ENCODE measurements at regions not wholly inside any gene's neighbourhood (a gene's known extent, or its start where the extent isn't known, plus 50 kb on each side); places are given as distances from the start of the nearest gene placed in this dataset.

DNA sequence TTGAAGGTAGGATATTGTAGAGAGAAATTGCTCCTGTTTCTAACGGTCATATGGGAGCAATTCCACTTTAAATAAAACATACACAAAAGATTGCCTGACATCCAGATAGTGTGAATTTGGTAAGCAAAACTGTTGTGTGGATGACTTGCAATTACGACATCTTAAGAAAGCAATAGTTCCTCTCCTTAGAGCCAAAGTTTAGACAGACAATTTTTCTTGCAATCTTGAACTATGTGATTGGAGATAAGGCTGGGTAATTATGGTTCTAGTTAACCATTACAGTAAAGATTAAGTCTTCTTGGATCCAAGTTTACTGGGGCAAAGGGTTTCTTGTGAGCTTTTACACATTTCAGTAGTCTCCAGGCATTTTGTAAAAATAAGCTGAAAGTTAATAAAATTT lies 1080.6 kb upstream of the CDH6 start:
- no peak overlapping the region for H4K8ac ChIP-seq (ENCODE audit: low read depth, low read length)
- no peaks in the 10 kb centered on the region for H3K27me3 ChIP-seq (ENCODE audit: insufficient read depth, low read length)
- no peaks in the 10 kb centered on the region for H3K9me3 ChIP-seq (ENCODE audit: insufficient read depth, low read depth, low read length)
- no peak overlapping the region for H4K91ac ChIP-seq (ENCODE audit: low read depth, low read length)
- H3K23ac ChIP-seq (ENCODE audit: low read length), result no peak overlapping the region
- H2BK5ac ChIP-seq (ENCODE audit: low read depth, low read length, poor library complexity), result no peak overlapping the region
- H3K14ac ChIP-seq (ENCODE audit: low read length), result no peak overlapping the region
- no CpG with 5 or more reads among the region's 2 CpGs for WGBS (ENCODE audit: extremely low coverage, insufficient coverage, insufficient read length)
- no peak overlapping the region for H3K9ac ChIP-seq (ENCODE audit: low read length)
- H2AFZ ChIP-seq (ENCODE audit: insufficient read depth, low read length, poor library complexity), result no peak overlapping the region
- no peak overlapping the region for H2AK5ac ChIP-seq (ENCODE audit: low read length)
- H3K4me3 ChIP-seq (ENCODE audit: low read depth, low read length), result no peak overlapping the region
- H3K36me3 ChIP-seq (ENCODE audit: control insufficient read depth in 1 of 2, insufficient read depth in 2 of 2, low read length in 2 of 2), result no peaks in the 10 kb centered on the region
- no peak overlapping the region for H3K4me2 ChIP-seq (ENCODE audit: low read length)
- no peaks in the 10 kb centered on the region for H3K79me2 ChIP-seq (ENCODE audit: control insufficient read depth, insufficient read depth, low read length, poor library complexity)
- H3K4ac ChIP-seq (ENCODE audit: low read depth, low read length), result no peak overlapping the region
- H3K18ac ChIP-seq (ENCODE audit: low read length), result no peak overlapping the region
- no peaks in the 10 kb centered on the region for H3K79me1 ChIP-seq (ENCODE audit: low read length)
- no peak overlapping the region for H3K27ac ChIP-seq (ENCODE audit: low read depth, low read length)
- no peak overlapping the region for H2BK120ac ChIP-seq (ENCODE audit: insufficient read depth, low read length, poor library complexity)
- DNase-seq, result no peak
- no peak overlapping the region for H4K12ac ChIP-seq (ENCODE audit: low read depth, low read length)
- no peak overlapping the region for H2BK12ac ChIP-seq (ENCODE audit: low read length)
- no peaks in the 10 kb centered on the region for H3K4me1 ChIP-seq (ENCODE audit: control insufficient read depth in 1 of 2, insufficient read depth in 2 of 2, low read length in 2 of 2)

DNA sequence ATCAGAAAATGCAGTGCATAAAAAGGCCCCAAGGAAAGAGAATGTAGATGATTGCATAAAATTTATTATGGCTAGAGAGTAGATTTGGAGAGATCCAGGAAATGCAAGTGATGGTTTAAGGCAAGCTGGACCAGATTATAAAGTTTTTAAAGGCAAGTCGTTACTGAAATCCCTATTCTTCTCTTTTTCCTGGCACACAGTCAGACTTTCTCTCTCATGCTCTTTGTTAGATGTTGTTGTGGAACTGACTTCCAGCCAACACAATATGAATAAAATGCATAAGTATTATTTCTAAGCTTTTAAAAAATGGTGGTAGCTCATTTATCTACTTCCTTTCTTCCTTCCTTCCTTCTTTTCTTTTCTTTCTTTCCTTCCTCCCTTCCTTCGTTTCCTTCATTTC lies 1085.4 kb upstream of the CDH6 start:
- Histone ChIP-seq H3K79me1 (ENCODE audit: low read length) (no peaks in the 10 kb centered on the region), H2AK5ac (ENCODE audit: low read length) (no peak overlapping the region), H2BK120ac (ENCODE audit: insufficient read depth, low read length, poor library complexity) (no peak overlapping the region), H3K27ac (ENCODE audit: low read depth, low read length) (no peak overlapping the region), H3K4me2 (ENCODE audit: low read length) (no peak overlapping the region), H3K4ac (ENCODE audit: low read depth, low read length) (no peak overlapping the region), H3K4me3 (ENCODE audit: low read depth, low read length) (no peak overlapping the region), H3K14ac (ENCODE audit: low read length) (no peak overlapping the region), H4K91ac (ENCODE audit: low read depth, low read length) (no peak overlapping the region), H3K9me3 (ENCODE audit: insufficient read depth, low read depth, low read length) (no peaks in the 10 kb centered on the region), H3K4me1 (ENCODE audit: control insufficient read depth in 1 of 2, insufficient read depth in 2 of 2, low read length in 2 of 2) (no peaks in the 10 kb centered on the region), H3K27me3 (ENCODE audit: insufficient read depth, low read length) (no peaks in the 10 kb centered on the region), H2BK5ac (ENCODE audit: low read depth, low read length, poor library complexity) (no peak overlapping the region), H4K12ac (ENCODE audit: low read depth, low read length) (no peak overlapping the region), H3K79me2 (ENCODE audit: control insufficient read depth, insufficient read depth, low read length, poor library complexity) (no peaks in the 10 kb centered on the region), H2BK12ac (ENCODE audit: low read length) (no peak overlapping the region), H3K9ac (ENCODE audit: low read length) (no peak overlapping the region), H3K18ac (ENCODE audit: low read length) (no peak overlapping the region), H3K36me3 (ENCODE audit: control insufficient read depth in 1 of 2, insufficient read depth in 2 of 2, low read length in 2 of 2) (no peaks in the 10 kb centered on the region), H4K8ac (ENCODE audit: low read depth, low read length) (no peak overlapping the region), H2AFZ (ENCODE audit: insufficient read depth, low read length, poor library complexity) (no peak overlapping the region), H3K23ac (ENCODE audit: low read length) (no peak overlapping the region)
- DNase-seq, result no peak
- WGBS (ENCODE audit: extremely low coverage, insufficient coverage, insufficient read length), result no CpG with 5 or more reads among the region's 2 CpGs

DNA sequence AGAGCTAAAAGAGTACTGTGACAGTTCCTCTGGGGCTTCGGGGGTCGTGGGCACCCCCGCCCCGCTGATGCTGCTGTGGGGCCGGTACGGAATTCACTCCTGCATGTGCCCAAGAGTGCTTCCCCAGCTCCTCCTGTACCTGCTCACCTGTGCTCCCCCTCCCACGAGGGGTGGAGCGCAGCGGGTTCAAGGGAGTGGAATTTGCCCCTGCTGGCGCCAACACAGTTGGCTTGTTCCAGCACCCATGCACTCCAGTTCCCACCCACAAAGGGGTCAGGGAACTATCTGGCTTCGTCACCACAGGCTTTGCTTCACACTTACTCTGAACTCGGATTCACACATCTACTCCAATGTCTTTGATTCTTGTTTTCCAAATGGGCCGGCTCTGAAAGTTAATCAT lies 1086.9 kb upstream of the CDH6 start:
- WGBS (ENCODE audit: extremely low coverage, insufficient coverage, insufficient read length), result no CpG with 5 or more reads among the region's 13 CpGs

DNA sequence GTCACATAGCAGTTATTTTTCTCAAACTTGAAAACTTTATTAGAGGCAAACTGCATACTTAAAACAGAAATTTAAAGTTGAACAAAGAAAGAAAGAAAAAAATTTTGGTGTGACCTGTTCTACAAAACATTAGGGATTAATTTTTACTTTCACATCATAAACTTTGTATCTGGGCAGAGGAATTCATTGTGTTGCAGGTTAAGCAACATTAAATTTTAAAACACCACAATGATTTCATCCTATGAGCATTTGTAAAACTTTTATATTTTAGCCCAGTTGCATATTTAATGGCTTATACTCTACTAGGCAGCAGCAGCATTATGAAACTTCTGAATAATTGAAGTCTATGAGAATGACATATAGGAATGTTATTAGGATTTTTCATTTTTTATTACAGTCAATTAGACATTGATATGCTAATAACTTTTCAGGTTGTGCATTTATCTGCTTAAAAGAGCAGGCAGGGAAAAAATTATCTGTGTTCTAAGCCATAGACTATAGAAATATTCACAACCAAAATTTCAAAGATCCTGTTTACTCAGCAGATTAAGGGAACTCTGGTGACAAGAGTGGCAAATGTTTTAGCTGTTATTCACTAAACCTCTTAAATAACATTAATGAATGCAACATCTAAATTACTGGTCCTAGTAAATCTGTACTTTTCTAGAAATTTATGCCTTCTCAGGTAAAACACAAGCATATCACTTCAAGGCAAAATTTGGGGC lies 1088.5 kb upstream of the CDH6 start:
- Histone ChIP-seq H3K79me1 (ENCODE audit: low read length) (no peaks in the 10 kb centered on the region), H2BK120ac (ENCODE audit: insufficient read depth, low read length, poor library complexity) (no peak overlapping the region)

More for the DNA sequence above, 1086.9 kb upstream of the CDH6 start:
- no peaks in the 10 kb centered on the region for H3K36me3 ChIP-seq (ENCODE audit: control insufficient read depth in 1 of 2, insufficient read depth in 2 of 2, low read length in 2 of 2)
- no peak overlapping the region for H4K12ac ChIP-seq (ENCODE audit: low read depth, low read length)
- no peak overlapping the region for H2BK12ac ChIP-seq (ENCODE audit: low read length)
- no peak overlapping the region for H3K14ac ChIP-seq (ENCODE audit: low read length)
- no peak overlapping the region for H3K23ac ChIP-seq (ENCODE audit: low read length)
- H3K27ac ChIP-seq (ENCODE audit: low read depth, low read length), result no peak overlapping the region
- no peak overlapping the region for H3K4ac ChIP-seq (ENCODE audit: low read depth, low read length)
- H4K8ac ChIP-seq (ENCODE audit: low read depth, low read length), result no peak overlapping the region
- no peak overlapping the region for H3K4me2 ChIP-seq (ENCODE audit: low read length)
- H2BK120ac ChIP-seq (ENCODE audit: insufficient read depth, low read length, poor library complexity), result no peak overlapping the region
- no peak overlapping the region for H2AFZ ChIP-seq (ENCODE audit: insufficient read depth, low read length, poor library complexity)
- H3K18ac ChIP-seq (ENCODE audit: low read length), result no peak overlapping the region
- no peak overlapping the region for H2BK5ac ChIP-seq (ENCODE audit: low read depth, low read length, poor library complexity)
- H2AK5ac ChIP-seq (ENCODE audit: low read length), result no peak overlapping the region
- H3K27me3 ChIP-seq (ENCODE audit: insufficient read depth, low read length), result no peaks in the 10 kb centered on the region
- H3K79me1 ChIP-seq (ENCODE audit: low read length), result no peaks in the 10 kb centered on the region
- H4K91ac ChIP-seq (ENCODE audit: low read depth, low read length), result no peak overlapping the region
- no peaks in the 10 kb centered on the region for H3K4me1 ChIP-seq (ENCODE audit: control insufficient read depth in 1 of 2, insufficient read depth in 2 of 2, low read length in 2 of 2)
- no peak for DNase-seq
- H3K9me3 ChIP-seq (ENCODE audit: insufficient read depth, low read depth, low read length), result no peaks in the 10 kb centered on the region
- no peak overlapping the region for H3K4me3 ChIP-seq (ENCODE audit: low read depth, low read length)
- no peaks in the 10 kb centered on the region for H3K79me2 ChIP-seq (ENCODE audit: control insufficient read depth, insufficient read depth, low read length, poor library complexity)
- H3K9ac ChIP-seq (ENCODE audit: low read length), result no peak overlapping the region

More for the DNA sequence above, 1088.5 kb upstream of the CDH6 start:
- no peak for DNase-seq
- no peaks in the 10 kb centered on the region for H3K79me2 ChIP-seq (ENCODE audit: control insufficient read depth, insufficient read depth, low read length, poor library complexity)
- no peak overlapping the region for H2AFZ ChIP-seq (ENCODE audit: insufficient read depth, low read length, poor library complexity)
- no peaks in the 10 kb centered on the region for H3K27me3 ChIP-seq (ENCODE audit: insufficient read depth, low read length)
- H3K36me3 ChIP-seq (ENCODE audit: control insufficient read depth in 1 of 2, insufficient read depth in 2 of 2, low read length in 2 of 2), result no peaks in the 10 kb centered on the region
- H2AK5ac ChIP-seq (ENCODE audit: low read length), result no peak overlapping the region
- H3K23ac ChIP-seq (ENCODE audit: low read length), result no peak overlapping the region
- no peak overlapping the region for H2BK12ac ChIP-seq (ENCODE audit: low read length)
- no peaks in the 10 kb centered on the region for H3K9me3 ChIP-seq (ENCODE audit: insufficient read depth, low read depth, low read length)
- no peak overlapping the region for H3K14ac ChIP-seq (ENCODE audit: low read length)
- H4K8ac ChIP-seq (ENCODE audit: low read depth, low read length), result no peak overlapping the region
- no peak overlapping the region for H3K4ac ChIP-seq (ENCODE audit: low read depth, low read length)
- H3K18ac ChIP-seq (ENCODE audit: low read length), result no peak overlapping the region
- H3K9ac ChIP-seq (ENCODE audit: low read length), result no peak overlapping the region
- H3K4me3 ChIP-seq (ENCODE audit: low read depth, low read length), result no peak overlapping the region
- no peak overlapping the region for H4K91ac ChIP-seq (ENCODE audit: low read depth, low read length)
- H3K4me1 ChIP-seq (ENCODE audit: control insufficient read depth in 1 of 2, insufficient read depth in 2 of 2, low read length in 2 of 2), result no peaks in the 10 kb centered on the region
- H2BK5ac ChIP-seq (ENCODE audit: low read depth, low read length, poor library complexity), result no peak overlapping the region
- no peak overlapping the region for H4K12ac ChIP-seq (ENCODE audit: low read depth, low read length)
- no peak overlapping the region for H3K27ac ChIP-seq (ENCODE audit: low read depth, low read length)
- H3K4me2 ChIP-seq (ENCODE audit: low read length), result no peak overlapping the region
